Endothelial cell of umbilical vein (primary cell): ENCODE measurements at regions not wholly inside any gene's neighbourhood (a gene's known extent, or its start where the extent isn't known, plus 50 kb on each side); places are given as distances from the start of the nearest gene placed in this dataset.

ENCODE experiments used
- CTCF ChIP-seq, 2 donors: IDR thresholded peaks; 1 replicate in 1 of 2; 2 replicates in 1 of 2; pipeline ENCODE4 v1.5.1; 2011; ENCODE audit warnings: low read length in 2 of 2, mild to moderate bottlenecking in 2 of 2, moderate library complexity in 2 of 2, control low read depth in 1 of 2, inconsistent platforms in 1 of 2, low read depth in 1 of 2; ENCODE audit not compliant: insufficient read depth in 1 of 2; ENCODE audit errors: extremely low read depth in 1 of 2
- EZH2 ChIP-seq: IDR thresholded peaks from 2 replicates; pipeline ENCODE4 v1.6.1; 2012; ENCODE audit warnings: borderline replicate concordance, low read depth, mild to moderate bottlenecking, moderate library complexity, low read length, inconsistent platforms; ENCODE audit not compliant: severe bottlenecking
- JUN ChIP-seq: IDR thresholded peaks from 2 replicates; pipeline ENCODE4 v1.6.1; 2011; ENCODE audit warnings: borderline replicate concordance, low read depth; ENCODE audit not compliant: insufficient read length, insufficient read depth
- MAX ChIP-seq: IDR thresholded peaks from 2 replicates; pipeline ENCODE4 v1.6.1; 2011; ENCODE audit not compliant: insufficient read depth, insufficient read length
- MYC ChIP-seq: IDR thresholded peaks from one replicate; pipeline ENCODE4 v1.6.1; 2011; ENCODE audit warnings: mild to moderate bottlenecking, low read depth, low read length
- POLR2A ChIP-seq: IDR thresholded peaks from 2 replicates; pipeline ENCODE4 v1.6.1; 2012; ENCODE audit warnings: low read depth, mild to moderate bottlenecking, control low read depth, low read length
- POLR2AphosphoS5 ChIP-seq: IDR thresholded peaks from 2 replicates; pipeline ENCODE4 v1.6.1; 2012; ENCODE audit warnings: low read depth, mild to moderate bottlenecking, control low read depth, low read length, moderate library complexity; ENCODE audit not compliant: insufficient read depth

- TF ChIP-seq CTCF (IDR thresholded peaks at IDR 0.05; ENCODE audit: extremely low read depth in 1 of 2, insufficient read depth in 1 of 2, low read depth in 1 of 2, low read length in 2 of 2) (no peak), EZH2 (no peak), POLR2AphosphoS5 (no peak), POLR2A (no peak), MYC (no peak), JUN (no peak), MAX (no peak)
Measured at GRCh38 chr4:31236639-31237173, 516.5 kb downstream of the PCDH7 start.
